Astrocyte (in vitro differentiated cells and primary cell): ENCODE measurements at regions not wholly inside any gene's neighbourhood (a gene's known extent, or its start where the extent isn't known, plus 50 kb on each side); places are given as distances from the start of the nearest gene placed in this dataset.
A peak's percentile ranks its signal among the peaks of the same experiment; 100 is the strongest.

Source experiments
- DNase-seq: peaks from one replicate; pipeline ENCODE4 v3.0.0-alpha.2; 2010; ENCODE audit warnings: low read depth
- FAIRE-seq: peaks from 2 replicates; lab custom pipeline; 2011; peaks lifted over from hg19 to GRCh38; lab: Jason Lieb, UNC
- H2AFZ ChIP-seq: 2 replicates; pipeline ENCODE4 v1.6.0; 2012; ENCODE audit warnings: low read depth, low read length, inconsistent platforms
- H3K27ac ChIP-seq: 2 replicates; pipeline ENCODE4 v1.5.1; 2011; ENCODE audit warnings: low read depth, low read length, inconsistent platforms
- H3K27me3 ChIP-seq: 2 replicates; pipeline ENCODE4 v1.6.0; 2011; ENCODE audit warnings: low read length, inconsistent platforms; ENCODE audit not compliant: insufficient read depth
- H3K36me3 ChIP-seq: 2 replicates; pipeline ENCODE4 v1.5.1; 2011; ENCODE audit warnings: low read length, inconsistent platforms; ENCODE audit not compliant: insufficient read depth
- H3K4me1 ChIP-seq: 2 replicates; pipeline ENCODE4 v1.5.1; 2011; ENCODE audit warnings: low read length, inconsistent platforms; ENCODE audit not compliant: insufficient read depth
- H3K4me2 ChIP-seq: 2 replicates; pipeline ENCODE4 v1.6.0; 2012; ENCODE audit warnings: low read length, inconsistent platforms
- H3K4me3 ChIP-seq: 2 replicates; pipeline ENCODE4 v1.5.1; 2011; ENCODE audit warnings: low read depth, mild to moderate bottlenecking, low read length, inconsistent platforms; ENCODE audit not compliant: insufficient read depth
- H3K79me2 ChIP-seq: 2 replicates; pipeline ENCODE4 v1.6.0; 2012; ENCODE audit warnings: mild to moderate bottlenecking, low read length, inconsistent platforms; ENCODE audit not compliant: insufficient read depth
- H3K9ac ChIP-seq: 2 replicates; pipeline ENCODE4 v1.6.0; 2012; ENCODE audit warnings: mild to moderate bottlenecking, low read length, inconsistent platforms
- H3K9me3 ChIP-seq: 2 replicates; pipeline ENCODE4 v1.5.1; 2012; ENCODE audit warnings: low read depth, mild to moderate bottlenecking, low read length, inconsistent platforms; ENCODE audit not compliant: insufficient read depth
- H4K20me1 ChIP-seq: 2 replicates; pipeline ENCODE4 v1.6.0; 2012; ENCODE audit warnings: low read length, inconsistent platforms; ENCODE audit not compliant: insufficient read depth
- H3K27ac Mint-ChIP-seq: one replicate; pipeline ENCODE4 v1.8.0; 2021; ENCODE audit warnings: mild to moderate bottlenecking, mixed read lengths; ENCODE audit not compliant: unreplicated experiment
- H3K27me3 Mint-ChIP-seq: one replicate; pipeline ENCODE4 v1.8.0; 2021; ENCODE audit warnings: low read depth, mixed read lengths; ENCODE audit not compliant: unreplicated experiment
- H3K36me3 Mint-ChIP-seq: one replicate; pipeline ENCODE4 v1.8.0; 2021; ENCODE audit warnings: low read depth, mixed read lengths; ENCODE audit not compliant: unreplicated experiment
- H3K4me1 Mint-ChIP-seq: one replicate; pipeline ENCODE4 v1.8.0; 2021; ENCODE audit warnings: low read depth, mixed read lengths; ENCODE audit not compliant: unreplicated experiment
- H3K4me3 Mint-ChIP-seq: one replicate; pipeline ENCODE4 v1.8.0; 2021; ENCODE audit warnings: mild to moderate bottlenecking, moderate library complexity, mixed read lengths; ENCODE audit not compliant: unreplicated experiment
- H3K9me3 Mint-ChIP-seq: one replicate; pipeline ENCODE4 v1.8.0; 2021; ENCODE audit warnings: mild to moderate bottlenecking, mixed read lengths; ENCODE audit not compliant: unreplicated experiment
- EZH2 ChIP-seq: IDR thresholded peaks from 2 replicates; pipeline ENCODE4 v1.6.1; 2012; ENCODE audit warnings: mild to moderate bottlenecking, low read length, inconsistent platforms; ENCODE audit not compliant: insufficient read depth
- TF ChIP-seq, protein P1 (sequence below): IDR thresholded peaks from 2 replicates; pipeline ENCODE4 v1.5.1; 2011; ENCODE audit warnings: low read depth, mild to moderate bottlenecking, inconsistent platforms, low read length, moderate library complexity; ENCODE audit not compliant: insufficient read depth

DNA sequence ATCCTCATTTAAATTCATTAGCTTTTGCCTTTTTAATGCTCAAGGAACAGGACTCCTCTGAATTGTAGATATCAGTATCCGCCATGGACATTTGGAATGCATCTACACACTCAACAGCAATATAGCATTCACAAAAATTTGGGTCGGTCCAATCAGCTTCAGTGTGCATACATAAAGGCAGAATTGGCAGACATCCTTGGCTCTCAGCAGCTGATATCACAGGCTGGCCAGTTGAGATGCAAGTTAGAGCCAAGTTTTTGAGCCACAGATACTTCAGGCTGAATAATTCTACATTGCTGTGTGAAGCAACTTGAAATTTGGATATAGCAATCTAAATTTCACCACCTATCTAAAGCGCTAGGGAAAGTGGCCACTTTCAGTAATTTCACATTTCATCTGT, 821.1 kb downstream of the PCDH19 start:
- no peak overlapping the region for H2AFZ ChIP-seq
- TF ChIP-seq, protein P1, sequence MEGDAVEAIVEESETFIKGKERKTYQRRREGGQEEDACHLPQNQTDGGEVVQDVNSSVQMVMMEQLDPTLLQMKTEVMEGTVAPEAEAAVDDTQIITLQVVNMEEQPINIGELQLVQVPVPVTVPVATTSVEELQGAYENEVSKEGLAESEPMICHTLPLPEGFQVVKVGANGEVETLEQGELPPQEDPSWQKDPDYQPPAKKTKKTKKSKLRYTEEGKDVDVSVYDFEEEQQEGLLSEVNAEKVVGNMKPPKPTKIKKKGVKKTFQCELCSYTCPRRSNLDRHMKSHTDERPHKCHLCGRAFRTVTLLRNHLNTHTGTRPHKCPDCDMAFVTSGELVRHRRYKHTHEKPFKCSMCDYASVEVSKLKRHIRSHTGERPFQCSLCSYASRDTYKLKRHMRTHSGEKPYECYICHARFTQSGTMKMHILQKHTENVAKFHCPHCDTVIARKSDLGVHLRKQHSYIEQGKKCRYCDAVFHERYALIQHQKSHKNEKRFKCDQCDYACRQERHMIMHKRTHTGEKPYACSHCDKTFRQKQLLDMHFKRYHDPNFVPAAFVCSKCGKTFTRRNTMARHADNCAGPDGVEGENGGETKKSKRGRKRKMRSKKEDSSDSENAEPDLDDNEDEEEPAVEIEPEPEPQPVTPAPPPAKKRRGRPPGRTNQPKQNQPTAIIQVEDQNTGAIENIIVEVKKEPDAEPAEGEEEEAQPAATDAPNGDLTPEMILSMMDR: no peak
- no peak for TF ChIP-seq EZH2
- H3K4me3 ChIP-seq: no peak overlapping the region
- H3K4me1 Mint-ChIP-seq: no peaks in the 10 kb centered on the region
- no peak overlapping the region for H3K4me2 ChIP-seq
- DNase-seq (no peak), FAIRE-seq (no peak)
- no peak overlapping the region for H3K9ac ChIP-seq
- H4K20me1 ChIP-seq: no peaks in the 10 kb centered on the region
- no peak overlapping the region for H3K27ac ChIP-seq
- no peaks in the 10 kb centered on the region for H3K36me3 ChIP-seq
- no peaks in the 10 kb centered on the region for H3K9me3 Mint-ChIP-seq
- H3K27me3 Mint-ChIP-seq: no peaks in the 10 kb centered on the region
- H3K27ac Mint-ChIP-seq: no peak overlapping the region
- H3K9me3 ChIP-seq: no peaks in the 10 kb centered on the region
- H3K36me3 Mint-ChIP-seq: no peaks in the 10 kb centered on the region
- H3K27me3 ChIP-seq: no peaks in the 10 kb centered on the region
- no peaks in the 10 kb centered on the region for H3K79me2 ChIP-seq
- no peak overlapping the region for H3K4me3 Mint-ChIP-seq
- no peaks in the 10 kb centered on the region for H3K4me1 ChIP-seq

DNA sequence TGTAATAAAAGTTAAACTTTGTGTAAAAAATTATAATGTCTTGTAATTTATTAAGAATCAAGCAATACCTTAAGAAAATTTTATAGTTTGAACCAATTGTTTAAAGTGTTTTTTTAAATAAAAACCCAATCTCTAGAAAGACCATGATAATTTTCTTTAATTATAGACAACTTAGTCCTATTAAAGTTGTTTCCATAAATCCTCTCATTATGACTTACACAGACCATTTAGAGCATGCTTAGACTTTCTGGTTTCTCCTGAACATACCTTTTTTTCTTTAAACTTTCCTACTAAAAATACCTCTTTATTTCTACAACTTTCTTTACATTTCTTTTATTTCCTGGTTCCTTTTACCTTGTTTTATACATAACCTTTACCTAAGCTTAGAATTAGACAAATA, 837.4 kb downstream of the PCDH19 start:
- Mint-ChIP-seq H3K4me1 (no peaks in the 10 kb centered on the region), H3K27me3 (no peaks in the 10 kb centered on the region), H3K4me3 (no peak overlapping the region), H3K27ac (no peak overlapping the region), H3K36me3 (no peaks in the 10 kb centered on the region), H3K9me3 (peaks cover 7% of the 10 kb centered on the region)
- H3K79me2 ChIP-seq: no peaks in the 10 kb centered on the region
- H3K27ac ChIP-seq: no peak overlapping the region
- no peak for TF ChIP-seq EZH2
- TF ChIP-seq, protein P1: no peak
- no peaks in the 10 kb centered on the region for H3K36me3 ChIP-seq
- H3K9ac ChIP-seq: no peak overlapping the region
- no peak overlapping the region for H2AFZ ChIP-seq
- H3K27me3 ChIP-seq: no peaks in the 10 kb centered on the region
- H4K20me1 ChIP-seq: no peaks in the 10 kb centered on the region
- FAIRE-seq: peak; percentile 73
- no peak overlapping the region for H3K4me3 ChIP-seq
- no peak overlapping the region for H3K4me2 ChIP-seq
- no peak for DNase-seq
- no peaks in the 10 kb centered on the region for H3K9me3 ChIP-seq
- no peaks in the 10 kb centered on the region for H3K4me1 ChIP-seq

DNA sequence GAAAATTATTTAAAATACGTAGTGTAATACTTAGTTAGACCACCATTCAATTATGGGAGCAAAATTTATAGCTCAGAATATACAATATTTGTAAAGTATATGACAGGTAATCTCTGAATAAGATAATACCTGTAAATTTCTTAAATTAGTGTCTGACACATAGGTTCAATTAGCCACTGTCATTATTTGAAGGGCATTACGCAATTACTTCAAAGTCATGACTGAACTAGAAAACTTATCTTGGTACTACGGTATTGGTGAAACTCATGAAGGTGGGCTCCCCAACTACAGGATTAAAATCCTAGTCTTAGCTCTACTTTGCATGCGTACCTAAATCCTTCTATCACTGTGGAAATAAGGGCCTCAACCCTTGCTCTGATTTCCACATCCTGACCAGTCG, 860.7 kb downstream of the PCDH19 start:
- Mint-ChIP-seq H3K4me1 (no peaks in the 10 kb centered on the region), H3K9me3 (no peaks in the 10 kb centered on the region), H3K36me3 (no peaks in the 10 kb centered on the region), H3K27ac (no peak overlapping the region), H3K4me3 (no peak overlapping the region), H3K27me3 (no peaks in the 10 kb centered on the region)
- Histone ChIP-seq H3K4me3 (no peak overlapping the region), H3K36me3 (no peaks in the 10 kb centered on the region), H3K9me3 (no peaks in the 10 kb centered on the region), H3K9ac (no peak overlapping the region), H3K4me2 (no peak overlapping the region), H3K27me3 (no peaks in the 10 kb centered on the region), H3K79me2 (no peaks in the 10 kb centered on the region), H2AFZ (no peak overlapping the region), H3K27ac (no peak overlapping the region), H3K4me1 (no peaks in the 10 kb centered on the region), H4K20me1 (no peaks in the 10 kb centered on the region)
- DNase-seq (no peak), FAIRE-seq (no peak)
- TF ChIP-seq, protein P1: no peak
- TF ChIP-seq EZH2: no peak
